ENCODE measurements at regions not wholly inside any gene's neighbourhood (a gene's known extent, or its start where the extent isn't known, plus 50 kb on each side); places are given as distances from the start of the nearest gene placed in this dataset.
A peak's percentile ranks its signal among the peaks of the same experiment; 100 is the strongest.

DNA sequence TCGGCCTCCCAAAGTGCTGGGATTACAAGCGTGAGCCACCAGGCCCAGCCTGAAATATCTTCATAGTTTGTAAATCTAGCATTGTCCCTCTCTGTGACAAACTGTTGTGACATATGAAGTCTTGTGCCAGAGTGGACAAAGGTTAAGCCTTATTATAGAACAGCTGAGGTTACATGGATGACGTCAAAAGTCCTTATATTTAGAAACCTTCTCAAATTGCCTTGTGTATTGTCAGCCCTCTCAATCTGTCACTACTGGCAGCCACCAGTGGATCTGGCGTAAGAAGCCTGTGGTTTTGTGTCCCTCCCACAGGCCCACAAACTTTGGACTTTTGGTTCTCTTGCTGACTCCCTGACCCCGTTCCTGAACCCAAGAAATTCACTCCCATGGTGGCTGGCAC, 79.4 kb upstream of the CCDC112 start:
- DNase-seq (ENCODE audit: low read depth): no peak

DNA sequence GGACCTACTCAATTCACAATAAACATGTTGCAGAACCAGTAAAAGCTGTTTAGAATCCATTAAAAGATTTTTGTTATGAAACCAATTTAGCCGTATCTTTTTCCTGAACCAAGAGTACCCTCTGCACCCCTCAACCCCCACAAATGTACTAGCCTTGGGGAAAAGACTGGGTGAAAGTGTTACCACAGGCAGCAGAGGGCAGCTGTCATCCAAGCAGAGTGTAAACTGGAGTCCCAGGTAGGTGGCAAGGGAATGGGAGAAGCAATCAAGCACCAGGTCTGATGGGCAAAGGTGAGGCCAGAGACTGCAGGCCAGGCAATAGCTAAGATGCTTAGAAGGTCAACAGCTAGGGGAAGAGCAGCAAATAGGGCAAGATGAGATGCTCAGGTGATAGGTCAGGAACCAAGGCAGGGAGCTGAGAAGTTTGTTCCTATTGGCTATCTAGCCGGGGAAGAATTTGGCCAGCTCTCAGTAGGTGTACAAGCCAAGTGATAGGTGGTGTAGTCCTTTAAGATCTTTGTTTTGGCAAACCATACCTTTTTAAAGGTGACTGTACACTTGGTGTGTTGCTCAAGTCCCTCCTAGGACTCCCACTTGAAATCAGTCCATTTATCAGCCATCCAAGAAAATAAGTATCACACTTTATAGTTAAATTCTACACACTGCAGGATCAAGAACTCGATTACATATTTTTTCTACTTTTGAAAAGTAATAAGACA, 77.8 kb upstream of the CCDC112 start:
- no peak for DNase-seq (ENCODE audit: low read depth)

DNA sequence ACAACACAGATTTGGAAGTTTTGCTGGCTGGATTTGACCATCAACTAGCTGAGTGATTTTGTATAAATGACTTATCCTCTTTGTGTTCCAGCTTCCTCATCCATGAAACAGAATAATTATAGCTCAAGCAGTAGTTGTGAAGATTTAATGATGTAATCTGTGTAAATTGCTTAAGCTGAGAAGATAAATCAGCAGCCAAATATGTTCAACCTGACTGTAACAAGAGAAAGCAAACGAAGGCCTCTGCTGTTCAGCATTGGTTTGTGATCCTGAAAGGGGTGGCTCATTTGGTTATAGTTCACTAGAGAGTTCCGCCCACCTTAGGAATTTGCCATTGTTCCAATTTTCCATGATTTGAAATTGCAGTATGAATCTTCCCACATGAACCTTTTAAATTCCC, 75.7 kb upstream of the CCDC112 start:
- peak; percentile 46 for DNase-seq (ENCODE audit: low read depth)

DNA sequence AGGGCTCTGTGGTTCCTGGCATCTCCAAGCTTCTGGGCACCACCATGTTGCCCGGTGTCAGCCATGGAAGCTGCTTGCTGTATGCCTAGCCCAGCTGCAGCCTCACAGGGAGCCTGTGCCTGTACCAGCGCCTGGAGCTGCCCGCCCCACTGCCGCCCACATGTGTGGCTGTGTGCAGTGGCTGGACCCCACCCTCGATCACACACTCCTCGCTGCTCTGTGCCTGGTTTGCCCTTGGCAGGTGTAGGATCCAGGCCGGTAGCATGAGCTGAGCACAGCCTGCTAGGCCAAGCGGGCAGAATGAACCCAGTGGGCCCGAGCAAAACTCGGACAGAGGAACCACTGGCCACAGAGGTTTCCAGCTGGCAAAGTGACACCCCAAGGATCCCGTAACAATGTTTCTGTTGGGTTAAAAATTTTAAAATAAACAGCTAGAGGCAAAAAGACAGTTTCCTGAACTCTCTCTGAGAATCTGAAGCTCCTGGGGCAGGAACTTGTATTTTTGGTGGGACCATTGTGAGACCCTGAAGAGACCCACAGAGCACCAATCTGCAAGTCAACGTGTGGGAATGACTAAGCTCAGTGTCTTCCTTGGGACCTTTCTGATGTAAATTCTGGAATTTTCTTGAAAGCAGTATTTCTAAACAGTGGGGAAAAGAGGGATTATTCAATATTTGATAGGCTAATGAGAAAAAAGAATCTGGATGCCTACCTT, 73.1 kb upstream of the CCDC112 start:
- DNase-seq (ENCODE audit: low read depth): no peak

DNA sequence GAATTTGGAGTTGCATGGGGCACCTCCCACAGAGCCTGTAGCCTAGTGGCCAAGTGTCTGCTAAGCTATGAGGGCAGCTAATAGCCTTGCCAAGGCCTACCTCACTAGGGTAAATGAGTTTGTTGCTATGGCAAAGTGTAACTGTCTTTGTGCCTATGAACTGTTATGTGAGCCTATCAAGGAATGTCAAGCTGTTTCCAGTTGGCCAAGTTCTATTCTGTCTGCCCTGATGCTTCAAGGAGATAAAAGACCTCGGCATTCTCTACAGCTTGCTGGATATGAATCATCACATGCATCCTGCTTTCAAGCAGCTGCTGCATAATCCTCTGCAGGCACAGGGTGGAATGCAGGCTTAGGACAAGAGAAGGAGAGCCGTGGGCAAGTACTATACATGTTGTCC, 69.8 kb upstream of the CCDC112 start:
- no peak for DNase-seq (ENCODE audit: low read depth)

DNA sequence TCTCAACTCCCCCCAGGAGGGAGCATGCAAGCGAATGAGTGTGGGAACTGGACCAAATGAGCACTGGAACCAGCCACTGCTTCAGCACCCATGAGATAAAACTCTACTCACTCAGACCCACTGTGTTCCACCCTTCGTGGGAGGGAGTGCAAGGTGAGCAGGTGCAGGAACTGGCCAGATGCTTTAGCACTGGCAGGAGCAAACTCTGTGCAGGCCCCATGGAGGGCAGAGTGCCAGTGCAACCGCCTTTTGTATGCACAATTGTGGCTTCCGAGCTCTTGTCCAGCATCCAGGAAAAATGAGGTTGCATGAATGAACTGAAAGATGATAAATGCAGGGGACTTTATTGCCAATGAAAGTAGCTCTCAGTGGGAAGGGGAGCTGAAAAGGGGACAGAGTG, 67.4 kb upstream of the CCDC112 start:
- DNase-seq (ENCODE audit: low read depth): no peak

DNA sequence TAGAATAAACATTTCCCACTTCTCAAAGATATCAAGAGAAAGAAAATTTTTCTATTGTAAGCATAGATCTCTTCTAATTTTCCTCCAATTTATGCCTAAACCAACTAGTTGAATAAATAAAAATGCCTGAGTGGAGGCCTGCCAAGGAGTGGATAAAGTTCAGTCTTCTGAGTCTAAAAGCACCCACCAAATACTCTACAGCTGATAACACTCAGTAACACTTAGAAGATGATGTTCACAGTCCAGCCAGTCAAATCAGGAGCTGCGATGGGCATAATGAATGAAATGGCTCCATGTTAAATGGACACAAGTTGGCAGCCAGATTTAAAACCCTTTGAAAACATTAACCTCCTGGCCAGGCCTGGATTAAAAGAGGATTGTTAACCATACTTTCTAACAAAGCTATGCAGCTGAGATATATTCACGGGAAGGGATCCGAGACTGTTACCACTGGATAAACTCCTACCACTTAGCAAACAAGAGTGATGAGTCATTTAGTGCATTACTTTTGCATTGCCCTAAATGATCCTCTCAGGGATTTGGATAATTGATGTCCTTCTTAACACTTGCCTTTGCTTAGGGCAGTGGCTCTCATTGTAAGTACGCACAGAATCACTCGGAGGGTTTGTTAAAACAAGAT, 63.7 kb upstream of the CCDC112 start:
- no peak for DNase-seq (ENCODE audit: low read depth)

DNA sequence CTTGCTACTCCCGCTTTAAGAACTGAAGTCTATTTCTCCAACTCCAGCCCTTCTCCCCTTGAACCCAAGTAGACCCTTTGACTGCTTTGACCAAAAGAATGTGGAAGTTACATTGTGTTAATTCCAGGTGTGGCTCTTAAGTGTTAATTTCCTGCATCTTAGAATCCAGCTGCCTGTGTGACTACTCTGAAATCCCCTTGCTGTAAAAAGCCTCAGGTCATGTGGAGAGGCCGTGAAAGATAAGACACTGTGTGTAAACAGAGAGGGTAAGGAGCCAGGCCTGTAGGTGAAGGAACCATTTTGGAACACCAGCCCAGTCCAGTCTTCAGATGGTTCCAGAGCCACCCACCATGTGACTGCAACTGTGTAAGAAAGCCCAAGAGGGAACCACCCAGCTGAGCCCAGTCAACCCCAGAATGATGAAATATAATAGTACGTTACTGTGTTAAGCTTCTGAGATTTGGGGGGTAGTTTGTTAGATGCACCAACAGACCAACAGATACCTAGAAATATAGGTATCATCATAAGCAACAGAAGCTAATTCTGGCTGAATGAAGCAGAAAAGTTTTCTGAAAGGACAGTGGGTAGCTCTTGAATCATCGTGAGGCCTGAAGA, 59.4 kb upstream of the CCDC112 start:
- no peak for DNase-seq (ENCODE audit: low read depth)

DNA sequence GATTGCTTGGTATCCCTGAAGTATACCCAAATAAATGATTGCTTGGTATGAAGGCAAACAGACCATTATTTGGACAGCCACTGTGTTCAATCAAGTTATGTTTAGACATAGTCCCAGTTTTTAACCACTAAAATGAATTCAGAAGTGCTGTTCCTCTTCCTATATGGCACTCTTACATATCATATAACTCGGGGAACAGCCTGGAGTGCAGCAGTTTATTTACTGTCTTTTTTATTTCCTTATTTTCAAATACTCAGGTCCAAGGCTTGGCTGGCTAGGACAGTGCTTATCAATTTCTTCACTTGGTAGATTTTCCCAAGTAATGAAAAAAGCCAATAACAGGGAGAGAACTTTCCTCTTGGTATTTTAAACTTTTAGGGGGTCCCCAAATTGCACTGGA, 58.6 kb upstream of the CCDC112 start:
- DNase-seq (ENCODE audit: low read depth): no peak

DNA sequence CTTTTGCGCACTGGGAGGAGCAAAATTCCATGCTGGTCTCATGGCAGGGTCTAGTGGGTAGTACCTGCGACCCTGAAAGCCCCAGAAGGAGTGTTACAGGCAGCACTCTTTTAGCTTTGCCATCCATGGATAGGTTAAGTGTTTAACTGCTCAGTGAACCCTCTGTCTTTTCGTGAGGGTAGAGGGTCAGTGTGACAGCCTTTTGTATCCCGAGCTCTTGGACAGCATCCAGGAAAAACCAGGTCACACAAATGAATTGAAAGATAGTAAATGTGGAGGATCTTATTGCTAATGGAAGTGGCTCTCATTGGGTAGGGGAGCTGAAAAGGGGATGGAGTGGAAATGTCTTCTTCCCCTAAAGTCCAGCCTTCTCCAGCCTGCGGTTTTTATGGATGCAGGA, 57.8 kb upstream of the CCDC112 start:
- no peak for DNase-seq (ENCODE audit: low read depth)

DNA sequence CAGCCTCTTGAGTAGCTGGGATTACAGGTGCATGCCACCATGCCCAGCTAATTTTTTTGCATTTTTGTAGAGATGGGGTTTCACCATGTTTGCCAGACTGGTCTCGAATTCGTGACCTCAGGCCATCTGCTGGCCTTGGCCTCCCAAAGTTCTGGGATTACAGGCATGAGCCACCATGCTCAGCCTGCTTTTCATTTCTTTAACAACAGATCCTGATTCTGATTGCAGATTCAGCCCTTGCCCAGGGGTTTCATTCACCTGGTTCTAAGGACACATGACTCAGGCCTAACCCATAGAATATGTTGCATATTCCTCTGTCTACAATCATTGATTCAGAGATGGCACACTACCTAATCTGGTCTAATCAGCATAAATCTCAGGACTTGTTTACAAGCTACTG, 56.1 kb upstream of the CCDC112 start:
- no peak for DNase-seq (ENCODE audit: low read depth)

DNA sequence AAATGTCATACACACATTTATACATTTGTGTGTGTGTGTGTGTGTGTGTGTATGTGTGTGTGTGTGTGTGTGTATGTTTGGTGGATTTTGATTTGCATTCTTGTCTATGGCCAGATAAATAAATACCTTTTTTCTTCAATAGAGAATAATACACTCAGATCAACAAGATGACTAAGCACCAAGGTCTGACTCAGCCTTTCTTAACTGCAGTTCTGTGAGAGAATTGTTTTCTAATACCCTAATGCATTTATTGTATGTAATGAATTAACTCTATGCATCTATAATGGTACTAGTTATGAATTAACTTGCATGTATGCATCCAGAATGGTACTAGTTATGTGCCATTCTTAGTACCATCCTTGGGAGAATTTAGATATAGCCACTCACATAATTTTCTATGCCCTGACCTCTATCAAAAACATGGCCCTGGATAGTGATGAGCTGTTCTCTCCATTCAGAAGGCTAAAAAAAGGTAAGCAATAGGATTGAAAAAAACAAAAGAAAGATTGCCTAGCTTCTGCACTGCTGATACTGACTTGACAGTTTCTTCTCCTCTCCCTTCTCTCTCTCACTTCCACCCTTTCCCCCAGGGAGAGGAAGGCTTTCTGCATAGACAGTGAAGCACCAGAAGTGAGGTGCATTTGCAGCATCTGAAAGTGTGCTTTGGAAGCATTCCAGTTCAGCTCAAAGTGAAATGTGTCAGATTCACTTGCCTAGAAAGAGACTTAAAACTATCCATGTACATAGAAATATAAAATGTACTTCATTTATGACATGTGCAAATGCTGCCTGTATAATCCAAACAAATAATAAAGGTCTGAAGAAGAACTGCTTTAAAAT, 55.1 kb upstream of the CCDC112 start:
- DNase-seq (ENCODE audit: low read depth): no peak

DNA sequence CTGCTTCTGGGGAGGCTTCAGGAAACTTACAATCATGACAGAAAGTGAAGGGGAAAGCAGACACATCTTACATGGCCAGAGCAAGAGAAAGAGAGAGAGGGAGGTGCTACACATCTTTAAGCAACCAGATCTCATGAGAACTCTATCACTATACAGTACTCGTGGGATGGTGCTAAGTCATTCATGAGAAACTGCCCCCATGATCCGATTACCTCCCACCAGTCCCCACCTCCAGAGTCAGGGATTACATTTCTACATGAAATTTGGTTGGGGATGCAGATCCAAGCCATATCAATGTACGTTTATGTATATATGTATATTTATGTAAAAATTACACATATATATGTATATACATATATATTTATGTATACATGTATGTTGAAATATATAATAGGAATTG, 54.4 kb upstream of the CCDC112 start:
- no peak for DNase-seq (ENCODE audit: low read depth)

DNA sequence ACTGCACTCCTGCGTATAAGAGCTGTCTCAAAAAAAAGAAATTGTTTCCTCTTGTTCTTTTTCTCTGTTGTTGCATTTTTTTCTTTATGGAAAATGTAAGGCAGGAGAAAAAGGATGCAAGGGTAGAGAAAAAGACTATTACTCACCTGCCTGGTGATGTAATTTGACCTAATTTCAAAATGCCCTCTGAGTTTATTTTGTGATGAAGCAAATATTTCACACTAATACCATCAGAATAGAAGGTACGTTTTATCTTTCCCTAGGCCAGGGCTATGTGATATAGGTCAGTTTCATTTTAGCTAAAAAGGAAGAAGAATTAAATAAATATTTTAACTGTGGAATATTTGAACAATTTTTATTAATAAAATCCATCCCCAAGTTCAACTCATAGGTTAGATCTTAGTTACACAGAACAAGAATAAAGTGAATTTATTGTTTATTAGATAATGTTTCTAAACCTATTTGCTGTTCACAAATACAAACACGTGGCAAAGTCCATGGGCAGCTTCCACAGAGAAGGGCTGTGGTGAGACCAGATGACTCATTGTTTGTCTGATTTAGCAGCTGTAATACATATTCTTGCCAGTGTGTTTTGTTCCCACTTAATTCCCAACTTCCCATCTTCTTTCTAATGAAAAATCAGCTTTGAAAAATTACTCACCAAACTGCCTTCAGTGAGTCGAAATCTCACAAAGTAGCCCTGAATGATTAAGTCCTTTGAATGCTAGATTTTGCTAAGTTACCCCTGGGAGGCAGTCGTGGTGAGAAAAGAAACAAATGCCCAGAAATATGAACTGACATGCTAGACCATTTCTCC, 52.8 kb upstream of the CCDC112 start:
- no peak for DNase-seq (ENCODE audit: low read depth)

DNA sequence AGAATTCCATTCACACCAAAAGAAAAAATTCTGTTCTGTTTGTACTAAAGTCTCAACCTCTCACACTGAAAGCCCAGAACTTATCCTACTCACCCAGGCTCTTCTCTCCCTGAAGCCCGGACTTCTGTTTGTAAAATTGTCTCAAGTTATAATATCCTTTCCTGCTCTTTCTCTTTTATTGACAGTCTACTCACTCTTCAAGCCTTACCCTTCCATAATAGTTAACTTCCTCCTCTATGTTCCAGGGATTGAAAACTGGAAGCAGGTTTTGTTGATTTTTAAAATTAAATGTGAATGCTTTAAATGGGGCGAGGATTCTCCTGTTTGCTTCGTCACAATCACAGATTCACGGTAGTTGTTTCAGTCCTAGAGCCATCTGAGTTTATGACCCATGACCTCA, 51.7 kb upstream of the CCDC112 start:
- DNase-seq (ENCODE audit: low read depth): no peak

Measured in forelimb muscle (tissue), 1 donor.